GM08714 (cell line): ENCODE measurements at regions not wholly inside any gene's neighbourhood (a gene's known extent, or its start where the extent isn't known, plus 50 kb on each side); places are given as distances from the start of the nearest gene placed in this dataset.

Source experiments
- H3K4me3 ChIP-seq: fragments of 200-500 bp; sonication (Bioruptor generic); 2 replicates; pipeline ENCODE4 v1.5.1; 2014; ENCODE audit warnings: mild to moderate bottlenecking, low read length, inconsistent platforms
- ZNF274 ChIP-seq: IDR thresholded peaks from 2 replicates; pipeline ENCODE4 v1.6.1; 2012; ENCODE audit warnings: mild to moderate bottlenecking, low read depth, low read length

GRCh38 chr17:79452706-79453105 lies 158.1 kb downstream of the RBFOX3 start:
- H3K4me3 ChIP-seq = no peak overlapping the region
- TF ChIP-seq ZNF274 = no peak

GRCh38 chr17:79451167-79451566 lies 159.7 kb downstream of the RBFOX3 start:
- TF ChIP-seq ZNF274 = no peak
- H3K4me3 ChIP-seq = no peak overlapping the region

GRCh38 chr17:79446399-79447009 lies 164.3 kb downstream of the RBFOX3 start:
- TF ChIP-seq ZNF274 = no peak
- H3K4me3 ChIP-seq = no peak overlapping the region

DNA sequence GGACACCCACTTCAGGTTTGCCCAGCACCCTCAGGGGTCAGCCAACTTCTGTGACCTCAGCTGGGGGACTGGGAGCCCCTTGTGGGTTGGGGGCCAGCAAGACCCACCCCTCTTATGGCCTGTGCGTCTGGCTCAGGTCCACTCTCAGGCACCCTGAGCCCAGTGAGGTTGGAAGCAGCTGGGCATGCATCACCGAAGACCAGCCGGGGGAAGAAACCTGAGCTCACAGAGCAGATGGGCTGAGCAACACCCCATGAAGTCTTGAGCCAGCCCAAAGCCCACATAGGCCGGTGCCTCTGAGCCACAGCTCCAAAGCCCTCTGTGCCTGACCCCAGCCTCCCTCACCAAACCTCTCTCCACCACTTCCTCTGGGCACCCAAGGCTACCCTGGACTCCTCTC lies 166.7 kb downstream of the RBFOX3 start:
- TF ChIP-seq ZNF274 = no peak
- no peak overlapping the region for H3K4me3 ChIP-seq

- H3K4me3 ChIP-seq = no peak overlapping the region
- TF ChIP-seq ZNF274 = no peak
Measured at GRCh38 chr17:79443026-79443425, 167.8 kb downstream of the RBFOX3 start.

GRCh38 chr17:79441356-79442160 lies 169.3 kb downstream of the RBFOX3 start:
- H3K4me3 ChIP-seq = no peak overlapping the region
- TF ChIP-seq ZNF274 = no peak

- no peak for TF ChIP-seq ZNF274
- no peak overlapping the region for H3K4me3 ChIP-seq
Measured at GRCh38 chr17:79440251-79440650, 170.6 kb downstream of the RBFOX3 start.

GRCh38 chr17:79439493-79439892 lies 171.4 kb downstream of the RBFOX3 start:
- H3K4me3 ChIP-seq = no peak overlapping the region
- TF ChIP-seq ZNF274 = no peak

DNA sequence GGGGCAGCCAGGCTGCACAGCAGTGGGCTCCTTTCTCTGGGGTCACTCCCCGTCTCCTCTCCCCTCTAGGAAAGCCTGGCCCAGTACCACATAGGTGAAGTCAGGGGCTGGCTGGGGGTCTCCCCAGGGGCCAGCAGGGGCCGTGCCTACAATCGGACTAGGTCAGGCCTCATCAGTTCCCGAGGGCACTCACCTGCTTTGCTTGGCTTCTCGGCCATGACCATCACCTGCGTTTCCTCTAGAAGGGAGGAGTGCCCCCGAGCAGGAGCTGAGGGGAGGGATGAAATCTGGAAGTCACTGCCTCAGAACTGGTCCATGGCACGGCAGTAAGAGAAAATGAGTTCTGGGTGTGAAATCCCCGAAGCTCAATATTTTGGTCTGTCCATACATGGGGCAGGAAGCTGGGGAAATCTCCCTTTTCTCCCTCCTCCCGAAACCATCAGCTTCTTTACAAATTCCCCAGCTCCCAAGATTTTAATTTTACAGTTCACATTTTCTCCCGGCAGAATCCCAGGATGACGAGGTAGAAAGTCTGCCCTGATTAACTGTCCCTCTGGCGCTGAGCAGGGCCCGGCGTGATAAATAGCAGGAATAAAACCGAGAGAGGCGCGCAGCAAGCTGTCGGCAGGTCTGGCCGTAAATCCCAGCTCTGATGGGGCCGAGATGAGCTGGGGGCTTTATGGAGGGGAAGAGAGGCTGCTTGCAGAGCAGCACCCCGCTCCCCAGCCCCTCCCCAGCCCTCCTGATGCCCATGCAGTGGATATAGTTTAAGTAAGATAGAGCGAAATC lies 172.1 kb downstream of the RBFOX3 start:
- no peak overlapping the region for H3K4me3 ChIP-seq
- no peak for TF ChIP-seq ZNF274

GRCh38 chr17:79438058-79438457 lies 172.8 kb downstream of the RBFOX3 start:
- no peak for TF ChIP-seq ZNF274

GRCh38 chr17:79437081-79437480 lies 173.8 kb downstream of the RBFOX3 start:
- no peak overlapping the region for H3K4me3 ChIP-seq
- no peak for TF ChIP-seq ZNF274

More at GRCh38 chr17:79438058-79438457, 172.8 kb downstream of the RBFOX3 start:
- no peak overlapping the region for H3K4me3 ChIP-seq

GRCh38 chr17:79435962-79436361 lies 174.9 kb downstream of the RBFOX3 start:
- TF ChIP-seq ZNF274 = no peak
- H3K4me3 ChIP-seq = no peak overlapping the region

GRCh38 chr17:79435296-79435695 lies 175.6 kb downstream of the RBFOX3 start:
- no peak for TF ChIP-seq ZNF274
- H3K4me3 ChIP-seq = no peak overlapping the region

DNA sequence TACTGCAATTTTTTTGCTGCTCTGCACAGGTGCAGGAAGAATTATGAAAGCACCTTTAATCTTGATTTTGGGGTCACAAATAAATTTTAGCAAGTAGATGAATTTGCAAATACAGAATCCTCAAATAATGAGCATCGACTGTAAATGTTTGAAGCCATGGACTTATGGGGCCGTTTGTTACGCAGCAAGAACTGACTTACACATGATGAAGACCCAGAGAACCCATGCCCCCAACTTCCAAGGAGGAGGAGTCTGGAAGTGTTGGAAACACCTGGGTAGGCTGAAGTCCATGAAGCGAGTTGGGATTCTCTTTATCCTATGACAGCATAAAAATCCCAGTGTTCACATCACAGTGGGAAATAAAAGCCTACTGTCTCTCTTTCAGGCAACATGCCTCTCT lies 176.6 kb downstream of the RBFOX3 start:
- H3K4me3 ChIP-seq = no peak overlapping the region
- TF ChIP-seq ZNF274 = no peak

- no peak overlapping the region for H3K4me3 ChIP-seq
- no peak for TF ChIP-seq ZNF274
Measured at GRCh38 chr17:79433379-79433778, 177.5 kb downstream of the RBFOX3 start.
